Thymus (tissue), 11 donors: ENCODE measurements at regions not wholly inside any gene's neighbourhood (a gene's known extent, or its start where the extent isn't known, plus 50 kb on each side); places are given as distances from the start of the nearest gene placed in this dataset.

Source experiments
- DNase-seq, 9 donors: peaks; one replicate each; pipeline ENCODE4 v3.0.0-alpha.2; 2013; ENCODE audit warnings: low spot score in 9 of 9, low read depth in 6 of 9, missing footprints in 1 of 9
- H3K27ac ChIP-seq, 2 donors: one replicate each; pipeline ENCODE4 v1.5.1; 2013; ENCODE audit warnings: control low read depth in 1 of 2, low read depth in 1 of 2, low read length in 1 of 2, mild to moderate bottlenecking in 1 of 2, moderate library complexity in 1 of 2
- H3K27me3 ChIP-seq, 2 donors: one replicate each; pipeline ENCODE4 v1.5.1; 2013; ENCODE audit warnings: low read length in 1 of 2; ENCODE audit not compliant: control insufficient read depth in 2 of 2, insufficient read depth in 1 of 2
- H3K36me3 ChIP-seq, 2 donors: one replicate each; pipeline ENCODE4 v1.5.1; 2013; ENCODE audit warnings: low read length in 1 of 2, mild to moderate bottlenecking in 1 of 2, moderate library complexity in 1 of 2; ENCODE audit not compliant: control insufficient read depth in 2 of 2, insufficient read depth in 2 of 2
- H3K4me1 ChIP-seq, 2 donors: one replicate each; pipeline ENCODE4 v1.5.1; 2013; ENCODE audit warnings: low read length in 2 of 2; ENCODE audit not compliant: control insufficient read depth in 2 of 2, insufficient read depth in 2 of 2
- H3K4me3 ChIP-seq, 2 donors: one replicate each; pipeline ENCODE4 v1.5.1; 2013; ENCODE audit warnings: low read length in 2 of 2, control low read depth in 1 of 2, mild to moderate bottlenecking in 1 of 2
- H3K9me3 ChIP-seq, 2 donors: one replicate each; pipeline ENCODE4 v1.5.1; 2013; ENCODE audit warnings: low read length in 1 of 2, mild to moderate bottlenecking in 1 of 2; ENCODE audit not compliant: control insufficient read depth in 2 of 2, insufficient read depth in 1 of 2
- whole genome bisulfite sequencing: extraction: QIAGEN DNeasy Blood & Tissue Kit; methylation state at CpG from one replicate; pipeline ENCODE4 v1.1.7; 2013; 5-methylcytosine and 5-hydroxymethylcytosine counted together
- donor health status: healthy.

DNA sequence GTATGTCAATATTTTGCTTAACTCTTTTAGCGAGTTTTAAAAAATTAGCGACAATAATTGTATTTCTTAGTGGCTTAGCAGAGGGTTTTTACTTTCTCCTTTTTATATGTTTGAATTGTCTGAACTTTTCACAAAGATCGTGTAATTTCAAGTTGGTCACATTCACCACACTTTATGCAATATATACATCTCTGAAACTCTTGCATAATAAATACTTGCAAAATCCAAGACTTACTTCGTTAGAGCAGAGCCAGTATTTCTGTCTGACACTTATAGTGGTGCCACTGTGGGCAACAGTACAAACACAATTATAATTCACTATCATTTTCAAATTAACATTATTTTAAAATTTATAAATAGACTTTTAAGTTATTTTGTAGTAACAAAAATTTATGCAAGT, 62.0 kb downstream of the SUCNR1 start:
- Histone ChIP-seq H3K36me3 (no peaks in the 10 kb centered on the region), H3K4me3 (no peak overlapping the region), H3K27ac (no peak overlapping the region), H3K9me3 (no peaks in the 10 kb centered on the region), H3K27me3 (no peaks in the 10 kb centered on the region), H3K4me1 (no peaks in the 10 kb centered on the region)
- DNase-seq, result no peak
- WGBS, result 98% methylated on average over 4 of the region's 4 CpGs

DNA sequence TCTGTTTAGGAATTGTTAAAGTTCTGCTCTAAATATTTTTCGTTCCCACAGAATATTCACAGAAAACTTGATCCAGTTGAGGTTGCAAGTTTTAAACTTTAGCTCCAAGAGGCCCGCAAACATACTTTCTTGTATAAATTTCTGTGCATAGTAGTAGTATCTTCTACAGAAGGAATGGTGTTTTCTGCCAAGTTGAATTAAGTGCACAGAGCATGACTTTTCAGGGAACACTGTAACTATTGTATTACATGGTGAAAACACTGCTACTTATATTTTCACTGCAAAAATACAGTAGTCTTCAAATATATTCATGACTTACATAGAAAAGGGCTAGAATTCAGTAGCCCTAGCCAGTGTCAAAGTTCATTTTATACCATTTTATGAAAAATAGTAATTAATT, 67.0 kb downstream of the SUCNR1 start:
- Histone ChIP-seq H3K27me3 (no peaks in the 10 kb centered on the region), H3K36me3 (no peaks in the 10 kb centered on the region), H3K9me3 (no peaks in the 10 kb centered on the region), H3K4me3 (no peak overlapping the region), H3K27ac (no peak overlapping the region), H3K4me1 (no peaks in the 10 kb centered on the region)
- DNase-seq, result no peak
- 96% methylated on average over 2 of the region's 2 CpGs for WGBS

DNA sequence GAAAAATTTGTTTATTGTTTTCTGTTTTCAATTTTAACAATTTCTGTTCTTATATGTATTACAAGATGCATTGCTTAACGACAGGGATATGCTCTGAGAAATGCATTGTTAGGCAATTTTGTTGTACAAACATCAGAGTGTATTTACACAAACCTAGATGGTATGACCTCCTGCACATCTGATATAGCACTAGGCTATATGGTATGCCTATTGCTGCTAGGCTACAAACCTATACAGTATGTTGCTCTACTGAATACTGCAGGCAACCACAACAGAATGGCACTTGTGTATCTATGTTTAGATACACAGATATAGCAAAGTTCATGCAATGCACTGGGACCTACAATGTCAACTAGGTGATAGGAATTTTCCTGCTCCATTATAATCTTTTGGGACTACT, 70.1 kb downstream of the SUCNR1 start:
- WGBS, result 100% methylated on average over 1 of the region's 1 CpG
- no peaks in the 10 kb centered on the region for H3K27me3 ChIP-seq
- H3K27ac ChIP-seq, result no peak overlapping the region
- H3K36me3 ChIP-seq, result no peaks in the 10 kb centered on the region
- H3K4me1 ChIP-seq, result no peaks in the 10 kb centered on the region
- H3K4me3 ChIP-seq, result no peak overlapping the region
- DNase-seq, result no peak
- no peaks in the 10 kb centered on the region for H3K9me3 ChIP-seq

DNA sequence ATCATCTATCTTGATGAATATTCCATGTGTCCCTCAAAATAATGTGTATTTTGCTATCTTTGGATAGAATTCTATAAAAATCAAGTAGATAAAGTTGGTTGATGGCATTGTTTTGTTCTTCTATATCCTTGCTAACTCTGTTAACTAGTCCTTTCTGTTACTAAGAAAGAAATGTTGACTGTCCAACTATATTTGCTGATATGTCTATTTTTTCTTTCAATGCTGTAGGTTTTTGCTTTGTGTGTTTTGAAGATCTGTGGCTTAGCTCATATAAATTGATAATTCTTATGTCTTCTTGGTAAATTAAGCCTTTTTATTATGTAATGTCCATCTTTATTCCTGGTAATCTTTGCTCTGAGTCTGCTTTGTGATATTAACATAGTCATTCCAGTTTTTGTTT, 70.9 kb downstream of the SUCNR1 start:
- no peaks in the 10 kb centered on the region for H3K9me3 ChIP-seq
- DNase-seq, result no peak
- H3K4me3 ChIP-seq, result no peak overlapping the region
- H3K27me3 ChIP-seq, result no peaks in the 10 kb centered on the region
- H3K36me3 ChIP-seq, result no peaks in the 10 kb centered on the region
- H3K27ac ChIP-seq, result no peak overlapping the region
- no peaks in the 10 kb centered on the region for H3K4me1 ChIP-seq

DNA sequence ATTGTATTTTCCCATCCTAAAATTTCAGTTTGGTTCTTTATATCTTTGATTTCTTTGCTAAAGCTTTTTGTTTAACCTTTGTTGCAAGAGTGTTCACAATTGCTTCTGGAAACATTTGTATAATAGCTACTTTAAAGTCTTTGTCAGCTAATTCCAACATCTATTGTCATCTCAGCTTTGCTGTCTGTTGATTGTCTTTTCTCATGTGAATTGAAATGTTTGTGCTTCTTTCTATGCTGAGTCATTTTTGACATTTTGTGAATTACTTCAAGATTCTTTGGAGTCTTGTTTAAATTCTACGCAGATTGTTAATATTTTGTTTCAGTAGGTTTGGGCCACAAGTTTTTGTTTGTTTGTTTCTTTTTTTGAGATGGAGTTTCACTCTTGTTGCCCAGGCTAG, 73.2 kb downstream of the SUCNR1 start:
- Histone ChIP-seq H3K36me3 (no peaks in the 10 kb centered on the region), H3K4me3 (no peak overlapping the region), H3K27ac (no peak overlapping the region), H3K9me3 (no peaks in the 10 kb centered on the region), H3K27me3 (no peaks in the 10 kb centered on the region), H3K4me1 (no peaks in the 10 kb centered on the region)
- DNase-seq, result no peak
- WGBS, result 100% methylated on average over 1 of the region's 1 CpG

DNA sequence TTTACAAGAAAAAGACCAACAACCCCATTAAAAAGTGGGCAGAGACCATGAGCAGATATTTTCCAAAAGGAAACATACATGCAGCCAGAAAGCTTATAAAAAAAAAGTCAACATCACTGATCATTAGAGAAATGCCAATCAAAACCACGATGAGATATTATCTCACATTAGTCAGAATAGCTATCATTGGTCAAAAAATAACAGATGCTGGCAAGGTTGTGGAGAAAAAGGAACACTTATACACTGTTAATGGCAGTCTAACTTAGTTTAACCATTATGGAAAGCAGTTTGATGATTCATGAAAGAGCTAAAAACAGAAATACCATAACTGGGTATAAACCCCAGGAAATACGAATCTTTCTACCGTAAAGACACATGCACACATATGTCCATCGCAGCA, 76.3 kb downstream of the SUCNR1 start:
- Histone ChIP-seq H3K27me3 (no peaks in the 10 kb centered on the region), H3K36me3 (no peaks in the 10 kb centered on the region), H3K27ac (no peak overlapping the region), H3K4me1 (no peaks in the 10 kb centered on the region), H3K4me3 (no peak overlapping the region), H3K9me3 (no peaks in the 10 kb centered on the region)
- no peak for DNase-seq
- 97% methylated on average over 4 of the region's 4 CpGs for WGBS

DNA sequence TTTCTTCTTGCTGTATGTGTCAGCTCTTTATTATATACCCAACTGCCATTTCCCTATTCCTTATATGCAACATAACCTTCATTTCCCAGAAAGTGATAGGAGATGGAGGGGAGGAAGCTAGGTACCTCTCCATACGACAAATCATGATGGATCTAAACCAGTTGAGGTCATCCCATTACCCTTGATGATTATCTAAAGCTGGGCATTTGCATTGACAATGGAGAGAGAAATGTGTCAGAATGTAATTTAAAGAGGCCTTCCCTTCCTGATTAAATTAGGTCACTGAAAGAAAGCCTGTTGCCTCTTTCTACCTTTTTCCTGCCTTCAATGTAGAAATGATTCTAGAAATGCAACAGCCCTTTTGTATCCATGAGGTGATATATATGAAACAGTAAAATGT, 81.9 kb downstream of the SUCNR1 start:
- 93% methylated on average over 1 of the region's 1 CpG for WGBS

DNA sequence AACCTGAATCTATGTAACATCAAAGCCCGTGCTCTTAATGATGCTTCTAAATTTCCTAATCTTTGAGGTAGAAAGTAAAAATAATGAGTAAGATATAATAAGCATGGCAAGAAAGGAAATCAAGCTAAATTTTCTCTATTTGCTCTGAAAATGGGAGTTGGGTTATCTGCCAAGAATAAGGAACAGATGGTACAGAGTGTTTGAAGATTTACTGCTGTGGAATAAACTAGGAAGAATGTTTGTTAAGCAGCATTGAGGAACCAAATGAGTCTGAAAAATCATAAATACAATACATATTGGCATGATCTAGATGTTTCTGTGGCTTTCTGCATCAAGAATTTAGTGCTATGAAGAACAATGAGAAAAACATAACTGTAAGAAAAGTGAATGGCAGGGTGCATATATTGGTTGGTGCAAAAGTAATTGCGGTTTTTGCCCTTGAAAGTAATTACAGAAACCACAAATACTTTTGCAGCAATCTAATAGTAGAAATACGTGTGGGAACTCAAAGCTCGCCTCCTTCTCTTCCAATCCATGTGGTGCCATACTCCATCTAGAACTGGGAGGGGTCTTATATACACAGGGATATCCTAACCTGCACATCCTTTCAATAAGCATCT, 87.6 kb downstream of the SUCNR1 start:
- Histone ChIP-seq H3K4me3 (no peak overlapping the region), H3K27ac (no peak overlapping the region), H3K36me3 (no peaks in the 10 kb centered on the region), H3K9me3 (no peaks in the 10 kb centered on the region), H3K27me3 (no peaks in the 10 kb centered on the region), H3K4me1 (no peaks in the 10 kb centered on the region)
- 88% methylated on average over 4 of the region's 4 CpGs for WGBS
- no peak for DNase-seq

More for the DNA sequence above, 81.9 kb downstream of the SUCNR1 start:
- no peaks in the 10 kb centered on the region for H3K27me3 ChIP-seq
- no peaks in the 10 kb centered on the region for H3K36me3 ChIP-seq
- H3K9me3 ChIP-seq, result no peaks in the 10 kb centered on the region
- no peak for DNase-seq
- H3K27ac ChIP-seq, result no peak overlapping the region
- H3K4me3 ChIP-seq, result no peak overlapping the region
- H3K4me1 ChIP-seq, result no peaks in the 10 kb centered on the region

DNA sequence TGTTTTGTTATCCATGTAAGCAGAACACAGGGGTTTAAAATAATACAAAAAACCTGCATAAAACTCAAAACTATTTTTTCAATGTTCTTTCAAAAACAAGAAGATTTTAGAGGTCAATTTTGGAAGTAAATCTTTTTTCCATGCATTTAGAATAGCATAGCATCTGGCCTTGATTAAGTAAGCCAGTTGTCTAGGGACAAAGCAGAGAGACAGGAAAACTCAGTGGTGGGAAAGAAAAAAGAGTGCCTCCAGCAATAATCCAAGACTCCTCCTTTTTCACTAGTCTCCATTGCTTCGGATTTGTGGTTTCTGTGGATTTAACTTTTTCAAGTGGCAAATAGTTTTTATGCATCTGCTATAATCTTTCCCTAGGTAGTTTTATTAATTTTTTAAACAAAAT, 88.9 kb downstream of the SUCNR1 start:
- no peak overlapping the region for H3K4me3 ChIP-seq
- no peak for DNase-seq
- WGBS, result 98% methylated on average over 1 of the region's 1 CpG
- H3K4me1 ChIP-seq, result no peaks in the 10 kb centered on the region
- no peaks in the 10 kb centered on the region for H3K9me3 ChIP-seq
- H3K36me3 ChIP-seq, result no peaks in the 10 kb centered on the region
- H3K27ac ChIP-seq, result no peak overlapping the region
- no peaks in the 10 kb centered on the region for H3K27me3 ChIP-seq

DNA sequence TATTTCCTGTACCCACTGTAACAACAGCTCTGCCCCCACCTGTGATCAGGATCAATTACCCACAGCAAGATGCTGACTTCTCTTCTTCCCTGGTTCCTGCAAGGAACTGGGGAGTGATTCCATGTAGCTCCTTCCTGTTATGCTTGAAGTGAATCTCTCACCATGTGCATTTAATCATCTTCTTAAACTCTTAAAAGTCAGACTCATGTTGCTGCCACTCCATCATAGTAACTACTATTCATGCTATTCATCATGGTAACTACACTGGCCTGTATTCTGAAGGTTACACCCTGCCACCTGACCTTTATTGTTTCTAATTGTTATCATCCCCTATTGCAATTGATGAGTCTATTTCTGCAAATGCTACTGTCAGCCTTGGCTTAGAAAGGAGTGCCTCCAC, 89.5 kb downstream of the SUCNR1 start:
- no peaks in the 10 kb centered on the region for H3K4me1 ChIP-seq
- H3K36me3 ChIP-seq, result no peaks in the 10 kb centered on the region
- H3K9me3 ChIP-seq, result no peaks in the 10 kb centered on the region
- no peaks in the 10 kb centered on the region for H3K27me3 ChIP-seq
- no peak overlapping the region for H3K4me3 ChIP-seq
- H3K27ac ChIP-seq, result no peak overlapping the region
- no peak for DNase-seq
